ENCODE measurements at regions not wholly inside any gene's neighbourhood (a gene's known extent, or its start where the extent isn't known, plus 50 kb on each side); places are given as distances from the start of the nearest gene placed in this dataset.

DNA sequence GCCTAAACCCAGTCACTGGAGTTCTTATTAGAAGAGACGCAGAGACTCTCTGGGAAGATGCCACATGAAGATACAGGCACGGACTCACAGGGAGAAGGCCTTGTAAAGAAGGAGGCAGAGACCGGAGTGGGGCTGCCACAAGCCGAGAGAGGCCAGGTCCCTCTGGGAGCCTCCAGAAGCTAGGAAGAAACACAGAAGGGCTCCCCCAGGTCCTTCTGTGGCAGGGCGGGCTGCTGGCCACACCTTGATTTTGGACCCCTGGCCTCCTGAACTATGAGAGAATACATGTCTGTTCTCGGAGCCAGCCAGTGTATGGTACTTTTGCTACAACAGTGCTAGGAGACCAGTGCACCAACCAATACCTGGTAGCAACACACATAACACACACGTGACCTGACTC lies 140.1 kb upstream of the SPACA7 start:
- no peaks in the 10 kb centered on the region for H3K36me3 ChIP-seq (ENCODE audit: control insufficient read depth, insufficient read depth, low read length)
- H3K4me1 ChIP-seq (ENCODE audit: control insufficient read depth, insufficient read depth, low read length, poor library complexity, severe bottlenecking), result no peaks in the 10 kb centered on the region
- H3K9me3 ChIP-seq (ENCODE audit: control insufficient read depth, low read length), result no peaks in the 10 kb centered on the region
- H3K4me3 ChIP-seq (ENCODE audit: extremely low read depth, insufficient read depth, low read length, poor library complexity, severe bottlenecking), result no peak overlapping the region
- no peak overlapping the region for H3K27ac ChIP-seq (ENCODE audit: low read depth, low read length, severe bottlenecking)
- 81 to 87% methylated on average over 6 to 7 of the region's 7 CpGs for WGBS, 2 experiments (ENCODE audit: insufficient coverage in 2 of 2)

GRCh38 chr13:112236539-112237197 lies 139.5 kb upstream of the SPACA7 start:
- Histone ChIP-seq H3K36me3 (ENCODE audit: control insufficient read depth, insufficient read depth, low read length) (no peaks in the 10 kb centered on the region), H3K27ac (ENCODE audit: low read depth, low read length, severe bottlenecking) (no peak overlapping the region), H3K4me3 (ENCODE audit: extremely low read depth, insufficient read depth, low read length, poor library complexity, severe bottlenecking) (no peak overlapping the region), H3K9me3 (ENCODE audit: control insufficient read depth, low read length) (no peaks in the 10 kb centered on the region), H3K4me1 (ENCODE audit: control insufficient read depth, insufficient read depth, low read length, poor library complexity, severe bottlenecking) (no peaks in the 10 kb centered on the region)
- 86 to 92% methylated on average over 6 of the region's 11 CpGs for WGBS, 2 experiments (ENCODE audit: insufficient coverage in 2 of 2)

GRCh38 chr13:112238436-112238995 lies 137.6 kb upstream of the SPACA7 start:
- H3K36me3 ChIP-seq (ENCODE audit: control insufficient read depth, insufficient read depth, low read length), result no peaks in the 10 kb centered on the region
- WGBS, 2 experiments (ENCODE audit: insufficient coverage in 2 of 2), result 84 to 96% methylated on average over 8 to 9 of the region's 18 CpGs

GRCh38 chr13:112240076-112240475 lies 136.1 kb upstream of the SPACA7 start:
- no peaks in the 10 kb centered on the region for H3K9me3 ChIP-seq (ENCODE audit: control insufficient read depth, low read length)
- no peak overlapping the region for H3K4me3 ChIP-seq (ENCODE audit: extremely low read depth, insufficient read depth, low read length, poor library complexity, severe bottlenecking)
- H3K36me3 ChIP-seq (ENCODE audit: control insufficient read depth, insufficient read depth, low read length), result no peaks in the 10 kb centered on the region
- H3K27ac ChIP-seq (ENCODE audit: low read depth, low read length, severe bottlenecking), result no peak overlapping the region
- 88 to 100% methylated on average over 2 to 5 of the region's 6 CpGs for WGBS, 2 experiments (ENCODE audit: insufficient coverage in 2 of 2)
- no peaks in the 10 kb centered on the region for H3K4me1 ChIP-seq (ENCODE audit: control insufficient read depth, insufficient read depth, low read length, poor library complexity, severe bottlenecking)

More at GRCh38 chr13:112238436-112238995, 137.6 kb upstream of the SPACA7 start:
- Histone ChIP-seq H3K4me1 (ENCODE audit: control insufficient read depth, insufficient read depth, low read length, poor library complexity, severe bottlenecking) (no peaks in the 10 kb centered on the region), H3K9me3 (ENCODE audit: control insufficient read depth, low read length) (no peaks in the 10 kb centered on the region), H3K4me3 (ENCODE audit: extremely low read depth, insufficient read depth, low read length, poor library complexity, severe bottlenecking) (no peak overlapping the region), H3K27ac (ENCODE audit: low read depth, low read length, severe bottlenecking) (no peak overlapping the region)

- no peaks in the 10 kb centered on the region for H3K36me3 ChIP-seq (ENCODE audit: control insufficient read depth, insufficient read depth, low read length)
- WGBS, 2 experiments (ENCODE audit: insufficient coverage in 2 of 2), result 86 to 87% methylated on average over 11 to 18 of the region's 20 CpGs
Measured at GRCh38 chr13:112241288-112241687, 134.9 kb upstream of the SPACA7 start.

DNA sequence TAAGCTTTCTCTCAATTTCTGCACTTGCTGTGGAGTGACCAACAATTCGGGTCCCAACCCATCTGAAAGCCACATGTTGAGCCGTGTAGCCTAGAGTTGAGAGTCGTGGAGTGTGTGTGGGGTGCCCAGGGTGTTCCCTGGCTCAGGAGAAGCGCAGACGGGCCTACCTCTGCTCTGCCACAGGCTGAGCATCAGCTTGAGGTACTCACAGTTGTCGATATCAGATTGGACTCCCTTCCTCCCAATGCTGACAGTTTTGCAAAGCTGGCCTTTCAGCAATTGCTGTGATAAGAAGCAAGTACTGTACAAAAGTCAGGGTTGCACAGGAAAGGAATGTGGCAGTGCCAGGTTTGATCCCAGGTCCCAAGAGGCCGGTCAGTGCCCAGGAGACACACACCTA lies 133.4 kb upstream of the SPACA7 start:
- 84 to 86% methylated on average over 5 to 6 of the region's 7 CpGs for WGBS, 2 experiments (ENCODE audit: insufficient coverage in 2 of 2)
- Histone ChIP-seq H3K27ac (ENCODE audit: low read depth, low read length, severe bottlenecking) (no peak overlapping the region), H3K9me3 (ENCODE audit: control insufficient read depth, low read length) (no peaks in the 10 kb centered on the region), H3K4me3 (ENCODE audit: extremely low read depth, insufficient read depth, low read length, poor library complexity, severe bottlenecking) (no peak overlapping the region), H3K4me1 (ENCODE audit: control insufficient read depth, insufficient read depth, low read length, poor library complexity, severe bottlenecking) (no peaks in the 10 kb centered on the region), H3K36me3 (ENCODE audit: control insufficient read depth, insufficient read depth, low read length) (no peaks in the 10 kb centered on the region)

More at GRCh38 chr13:112241288-112241687, 134.9 kb upstream of the SPACA7 start:
- no peaks in the 10 kb centered on the region for H3K4me1 ChIP-seq (ENCODE audit: control insufficient read depth, insufficient read depth, low read length, poor library complexity, severe bottlenecking)
- H3K27ac ChIP-seq (ENCODE audit: low read depth, low read length, severe bottlenecking), result no peak overlapping the region
- H3K4me3 ChIP-seq (ENCODE audit: extremely low read depth, insufficient read depth, low read length, poor library complexity, severe bottlenecking), result no peak overlapping the region
- H3K9me3 ChIP-seq (ENCODE audit: control insufficient read depth, low read length), result no peaks in the 10 kb centered on the region

DNA sequence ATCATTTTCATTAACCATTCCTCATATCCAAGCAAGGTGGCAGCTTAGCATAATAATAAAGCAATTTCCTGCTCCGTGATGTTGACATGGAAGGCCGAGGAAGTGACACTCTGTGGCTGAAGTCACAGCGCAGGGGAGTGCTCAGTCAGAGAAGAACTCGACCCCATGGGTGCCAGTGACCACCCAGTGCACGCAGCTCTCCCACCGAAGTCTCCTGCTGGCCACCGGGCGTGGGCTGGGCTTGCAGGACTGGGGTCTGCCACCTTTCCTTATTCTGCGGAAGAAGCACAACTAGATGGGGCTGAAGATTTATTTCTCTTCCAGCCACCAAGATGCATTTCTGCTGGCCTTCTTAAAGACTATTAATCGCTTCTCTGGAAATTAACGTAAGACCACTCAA lies 132.1 kb upstream of the SPACA7 start:
- no peak overlapping the region for H3K4me3 ChIP-seq (ENCODE audit: extremely low read depth, insufficient read depth, low read length, poor library complexity, severe bottlenecking)
- H3K27ac ChIP-seq (ENCODE audit: low read depth, low read length, severe bottlenecking), result no peak overlapping the region
- H3K4me1 ChIP-seq (ENCODE audit: control insufficient read depth, insufficient read depth, low read length, poor library complexity, severe bottlenecking), result no peaks in the 10 kb centered on the region
- H3K36me3 ChIP-seq (ENCODE audit: control insufficient read depth, insufficient read depth, low read length), result no peaks in the 10 kb centered on the region
- WGBS, 2 experiments (ENCODE audit: insufficient coverage in 2 of 2), result 83 to 88% methylated on average over 10 to 11 of the region's 11 CpGs
- no peaks in the 10 kb centered on the region for H3K9me3 ChIP-seq (ENCODE audit: control insufficient read depth, low read length)

GRCh38 chr13:112244495-112245177 lies 131.5 kb upstream of the SPACA7 start:
- Histone ChIP-seq H3K36me3 (ENCODE audit: control insufficient read depth, insufficient read depth, low read length) (no peaks in the 10 kb centered on the region), H3K9me3 (ENCODE audit: control insufficient read depth, low read length) (no peaks in the 10 kb centered on the region), H3K4me1 (ENCODE audit: control insufficient read depth, insufficient read depth, low read length, poor library complexity, severe bottlenecking) (no peaks in the 10 kb centered on the region), H3K27ac (ENCODE audit: low read depth, low read length, severe bottlenecking) (no peak overlapping the region), H3K4me3 (ENCODE audit: extremely low read depth, insufficient read depth, low read length, poor library complexity, severe bottlenecking) (no peak overlapping the region)
- 89 to 92% methylated on average over 15 to 16 of the region's 16 CpGs for WGBS, 2 experiments (ENCODE audit: insufficient coverage in 2 of 2)

DNA sequence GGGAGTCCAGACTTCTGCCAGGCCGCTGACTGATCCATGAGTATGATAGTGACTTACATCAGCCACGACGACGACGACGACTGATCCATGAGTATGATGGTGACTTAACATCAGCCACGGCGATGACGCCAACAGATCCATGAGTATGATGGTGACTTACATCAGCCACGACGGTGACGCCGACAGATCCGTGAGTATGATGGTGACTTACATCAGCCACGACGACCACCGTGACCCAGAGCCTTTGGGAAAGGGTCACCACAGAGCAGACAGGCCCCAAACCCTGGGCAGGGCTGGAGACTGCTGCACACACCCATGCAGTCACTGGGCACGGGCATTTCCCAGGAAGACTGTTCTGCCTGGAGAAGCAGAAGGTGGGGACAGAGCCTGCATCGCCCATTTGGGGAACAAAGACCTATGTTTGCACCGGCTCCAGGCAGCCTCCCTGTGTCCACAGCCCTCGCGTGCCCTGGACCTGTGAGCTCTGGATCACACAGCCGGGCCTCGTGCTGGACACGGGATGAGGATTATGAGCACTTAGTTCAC lies 130.9 kb upstream of the SPACA7 start:
- 94% methylated on average over 24 of the region's 25 CpGs for WGBS, 2 experiments (ENCODE audit: insufficient coverage in 2 of 2)
- Histone ChIP-seq H3K27ac (ENCODE audit: low read depth, low read length, severe bottlenecking) (no peak overlapping the region), H3K4me1 (ENCODE audit: control insufficient read depth, insufficient read depth, low read length, poor library complexity, severe bottlenecking) (no peaks in the 10 kb centered on the region), H3K4me3 (ENCODE audit: extremely low read depth, insufficient read depth, low read length, poor library complexity, severe bottlenecking) (no peak overlapping the region), H3K9me3 (ENCODE audit: control insufficient read depth, low read length) (no peaks in the 10 kb centered on the region), H3K36me3 (ENCODE audit: control insufficient read depth, insufficient read depth, low read length) (no peaks in the 10 kb centered on the region)

- H3K27ac ChIP-seq (ENCODE audit: low read depth, low read length, severe bottlenecking), result no peak overlapping the region
- no peaks in the 10 kb centered on the region for H3K4me1 ChIP-seq (ENCODE audit: control insufficient read depth, insufficient read depth, low read length, poor library complexity, severe bottlenecking)
- WGBS, 2 experiments (ENCODE audit: insufficient coverage in 2 of 2), result 79% methylated on average over 2 to 5 of the region's 9 CpGs
- no peak overlapping the region for H3K4me3 ChIP-seq (ENCODE audit: extremely low read depth, insufficient read depth, low read length, poor library complexity, severe bottlenecking)
- H3K36me3 ChIP-seq (ENCODE audit: control insufficient read depth, insufficient read depth, low read length), result no peaks in the 10 kb centered on the region
- H3K9me3 ChIP-seq (ENCODE audit: control insufficient read depth, low read length), result no peaks in the 10 kb centered on the region
Measured at GRCh38 chr13:112245989-112246388, 130.2 kb upstream of the SPACA7 start.

Measured in mesodermal cell (in vitro differentiated cells).